MCF 10A (cell line): ENCODE measurements at regions not wholly inside any gene's neighbourhood (a gene's known extent, or its start where the extent isn't known, plus 50 kb on each side); places are given as distances from the start of the nearest gene placed in this dataset.

Source experiments
- BruUV-seq: library from RNA; stranded (reverse); fragments of 400-500 nt; replicated peaks from 2 replicates; lab custom pipeline; 2021; lab: Mats Ljungman, UMichigan
- CTCF ChIA-PET: fragments of 300-600 bp; sonication (Branson Sonifier 250); formaldehyde crosslinking; extraction: SDS; loops from one replicate; lab custom pipeline; 2021; ENCODE audit warnings: antibody characterized with exemption, inconsistent platforms; lab: Yijun Ruan, JAX
- POLR2A ChIA-PET: fragments of 300-600, 350-650 bp; sonication (Branson Sonifier 250); formaldehyde crosslinking; extraction: SDS; loops from one replicate; lab custom pipeline; 2020; ENCODE audit warnings: antibody characterized with exemption, inconsistent platforms; lab: Yijun Ruan, JAX
- DNase-seq: peaks from one replicate; pipeline ENCODE4 v3.0.0-alpha.2; 2018; ENCODE audit not compliant: unreplicated experiment
- H3K27ac Mint-ChIP-seq: one replicate; pipeline ENCODE4 v1.8.0; 2022; ENCODE audit warnings: mild to moderate bottlenecking, low read depth, mixed read lengths; ENCODE audit not compliant: unreplicated experiment
- H3K27me3 Mint-ChIP-seq: one replicate; pipeline ENCODE4 v1.8.0; 2022; ENCODE audit warnings: mixed read lengths; ENCODE audit not compliant: insufficient read depth, unreplicated experiment
- H3K36me3 Mint-ChIP-seq: one replicate; pipeline ENCODE4 v1.8.0; 2022; ENCODE audit warnings: mild to moderate bottlenecking, moderate library complexity, mixed read lengths; ENCODE audit not compliant: insufficient read depth, unreplicated experiment
- H3K4me1 Mint-ChIP-seq: one replicate; pipeline ENCODE4 v1.8.0; 2022; ENCODE audit warnings: mixed read lengths; ENCODE audit not compliant: insufficient read depth, unreplicated experiment
- H3K4me3 Mint-ChIP-seq: one replicate; pipeline ENCODE4 v1.8.0; 2022; ENCODE audit warnings: mild to moderate bottlenecking, moderate library complexity, mixed read lengths; ENCODE audit not compliant: unreplicated experiment
- H3K9me3 Mint-ChIP-seq: one replicate; pipeline ENCODE4 v1.8.0; 2022; ENCODE audit warnings: mixed read lengths; ENCODE audit not compliant: unreplicated experiment
- CTCF ChIP-seq: fragments of 200-600 bp; IDR thresholded peaks from one replicate; pipeline ENCODE4 v1.8.0; 2022; ENCODE audit warnings: antibody characterized with exemption, mild to moderate bottlenecking; ENCODE audit not compliant: unreplicated experiment
- intact Hi-C: fragments of 100-400 bp; cut with micrococcal nuclease; formaldehyde crosslinking; loops from 2 replicates; pipeline ENCODE4 v1.14.1; 2022

GRCh38 chr2:12343141-12343540 lies 373.6 kb upstream of the TRIB2 start:
- CTCF ChIA-PET = no interaction called here
- BruUV-seq = no TSS peak
- peaks cover 14% of the 10 kb centered on the region for H3K9me3 Mint-ChIP-seq
- no peak overlapping the region for H3K4me3 Mint-ChIP-seq
- no peak overlapping the region for H3K27ac Mint-ChIP-seq
- TF ChIP-seq CTCF = no peak
- no peaks in the 10 kb centered on the region for H3K36me3 Mint-ChIP-seq
- no peak for DNase-seq
- intact Hi-C loops = no loop called here
- peaks cover 21% of the 10 kb centered on the region for H3K4me1 Mint-ChIP-seq
- POLR2A ChIA-PET = interaction anchor here (0.7 to 1.6 kb wide), 2 partner anchors 24 to 25 kb away, joined by 3 to 4 read pairs; no protein-coding TSS in a partner anchor
- no peaks in the 10 kb centered on the region for H3K27me3 Mint-ChIP-seq

- no peaks in the 10 kb centered on the region for H3K27me3 Mint-ChIP-seq
- ChIA-PET CTCF (interaction anchor here (1.6 kb wide), 1 partner anchor 660 kb away, joined by 3 read pairs; no protein-coding TSS in a partner anchor), POLR2A (interaction anchor here (0.6 to 2.0 kb wide), 9 partner anchors 9 to 407 kb away, joined by 3 to 8 read pairs (median 3); partner anchors contain the start of gene TRIB2)
- peaks cover 7% of the 10 kb centered on the region for H3K9me3 Mint-ChIP-seq
- H3K36me3 Mint-ChIP-seq = no peaks in the 10 kb centered on the region
- no peak for TF ChIP-seq CTCF
- BruUV-seq = no TSS peak
- DNase-seq = peak; percentile 57
- peak overlapping the region; percentile 27 for H3K27ac Mint-ChIP-seq
- H3K4me3 Mint-ChIP-seq = peak overlapping the region; percentile 3
- intact Hi-C loops = no loop called here
- H3K4me1 Mint-ChIP-seq = peaks cover 23% of the 10 kb centered on the region
Observed at GRCh38 chr2:12347066-12347493, 369.7 kb upstream of the TRIB2 start.

- POLR2A ChIA-PET = interaction anchor here (0.9 to 2.0 kb wide), 4 partner anchors 10 to 109 kb away, joined by 3 to 9 read pairs (median 6); no protein-coding TSS in a partner anchor
- peak overlapping the region; percentile 64 for H3K27ac Mint-ChIP-seq
- no TSS peak for BruUV-seq
- H3K4me3 Mint-ChIP-seq = no peak overlapping the region
- H3K36me3 Mint-ChIP-seq = no peaks in the 10 kb centered on the region
- peak; percentile 11 for DNase-seq
- H3K9me3 Mint-ChIP-seq = peaks cover 7% of the 10 kb centered on the region
- intact Hi-C loops = no loop called here
- CTCF ChIA-PET = interaction anchor here (1.6 kb wide), 1 partner anchor 659 kb away, joined by 3 read pairs; no protein-coding TSS in a partner anchor
- H3K4me1 Mint-ChIP-seq = peaks cover 16% of the 10 kb centered on the region
- no peaks in the 10 kb centered on the region for H3K27me3 Mint-ChIP-seq
- no peak for TF ChIP-seq CTCF
Observed at GRCh38 chr2:12348216-12348615, 368.5 kb upstream of the TRIB2 start.

GRCh38 chr2:12350821-12351220 lies 365.9 kb upstream of the TRIB2 start:
- no peak for DNase-seq
- Mint-ChIP-seq H3K27ac (no peak overlapping the region), H3K4me3 (no peak overlapping the region), H3K27me3 (no peaks in the 10 kb centered on the region), H3K4me1 (peaks cover 16% of the 10 kb centered on the region), H3K9me3 (no peaks in the 10 kb centered on the region), H3K36me3 (no peaks in the 10 kb centered on the region)
- no peak for TF ChIP-seq CTCF
- POLR2A ChIA-PET = interaction anchor here (0.7 to 1.4 kb wide), 3 partner anchors 11 to 25 kb away, joined by 3 to 5 read pairs (median 3); no protein-coding TSS in a partner anchor
- CTCF ChIA-PET = interaction anchor here (0.6 to 1.4 kb wide), 2 partner anchors 33 to 574 kb away, joined by 3 to 4 read pairs; no protein-coding TSS in a partner anchor
- BruUV-seq = no TSS peak
- intact Hi-C loops = no loop called here
